IMR-90 (cell line): ENCODE measurements at regions not wholly inside any gene's neighbourhood (a gene's known extent, or its start where the extent isn't known, plus 50 kb on each side); places are given as distances from the start of the nearest gene placed in this dataset.

Experiments used
- ATAC-seq: fragments of 200-7000 bp; cut with Tn5 transposase; 2 replicates; pipeline ENCODE4 v1.9.1; 2020; ENCODE audit warnings: low read depth, mild to moderate bottlenecking, moderate library complexity
- BruUV-seq: library from RNA; stranded (reverse); fragments of 400-500 nt; replicated peaks from 2 replicates; lab custom pipeline; 2021; lab: Mats Ljungman, UMichigan
- CTCF ChIA-PET: fragments of 300-600 bp; formaldehyde crosslinking; extraction: SDS; loops from one replicate; lab custom pipeline; 2021; ENCODE audit warnings: antibody characterized with exemption; lab: Yijun Ruan, JAX
- POLR2A ChIA-PET: fragments of 300-600 bp; sonication (Branson Sonifier 250); formaldehyde crosslinking; loops from one replicate; lab custom pipeline; 2022; ENCODE audit warnings: antibody characterized with exemption; ENCODE audit not compliant: unreplicated experiment; lab: Charles Lee
- DNase-seq: peaks from one replicate; pipeline ENCODE4 v3.0.0; 2013
- H2AFZ ChIP-seq: replicated peaks from 2 replicates; pipeline ENCODE3; 2013; ENCODE audit warnings: low read length, mild to moderate bottlenecking; ENCODE audit not compliant: poor library complexity
- H2AK5ac ChIP-seq: 2 replicates; pipeline ENCODE4 v1.6.1; 2013; ENCODE audit warnings: low read depth, low read length, inconsistent platforms
- H2AK9ac ChIP-seq: replicated peaks from 2 replicates; pipeline ENCODE3; 2013; ENCODE audit warnings: mild to moderate bottlenecking, low read depth, low read length, moderate library complexity; ENCODE audit not compliant: poor library complexity
- H2BK120ac ChIP-seq: 2 replicates; pipeline ENCODE4 v1.6.1; 2013; ENCODE audit warnings: low read depth, low read length, inconsistent platforms
- H2BK15ac ChIP-seq: 3 replicates; pipeline ENCODE4 v1.6.1; 2013; ENCODE audit warnings: low read depth, low read length, inconsistent platforms
- H2BK20ac ChIP-seq: 2 replicates; pipeline ENCODE4 v1.6.1; 2013; ENCODE audit warnings: low read depth, mild to moderate bottlenecking, inconsistent platforms, low read length, moderate library complexity
- H2BK5ac ChIP-seq: 2 replicates; pipeline ENCODE4 v1.6.1; 2013; ENCODE audit warnings: mild to moderate bottlenecking, low read depth, low read length, inconsistent platforms; ENCODE audit not compliant: poor library complexity, severe bottlenecking
- H3K14ac ChIP-seq: replicated peaks from 2 replicates; pipeline ENCODE4 v1.6.1; 2013; ENCODE audit warnings: low read depth, low read length, inconsistent platforms
- H3K18ac ChIP-seq: 2 replicates; pipeline ENCODE4 v1.6.1; 2013; ENCODE audit warnings: low read depth, low read length, control low read depth
- H3K23ac ChIP-seq: 2 replicates; pipeline ENCODE4 v1.6.1; 2013; ENCODE audit warnings: low read depth, low read length, inconsistent platforms
- H3K27ac ChIP-seq: 2 replicates; pipeline ENCODE4 v1.5.1; 2013; ENCODE audit warnings: mild to moderate bottlenecking, control low read depth, low read length; ENCODE audit not compliant: insufficient read depth
- H3K27me3 ChIP-seq: 2 replicates; pipeline ENCODE4 v1.6.1; 2013; ENCODE audit warnings: low read length; ENCODE audit not compliant: control insufficient read depth, insufficient read depth
- H3K36me3 ChIP-seq: 2 replicates; pipeline ENCODE4 v1.6.1; 2013; ENCODE audit warnings: low read length, mixed read lengths; ENCODE audit not compliant: control insufficient read depth, insufficient read depth
- H3K4ac ChIP-seq: 2 replicates; pipeline ENCODE4 v1.6.1; 2013; ENCODE audit warnings: low read depth, low read length, inconsistent platforms
- H3K4me1 ChIP-seq: 2 replicates; pipeline ENCODE4 v1.6.1; 2013; ENCODE audit warnings: low read length, mixed read lengths; ENCODE audit not compliant: control insufficient read depth, insufficient read depth
- H3K4me2 ChIP-seq: 2 replicates; pipeline ENCODE4 v1.6.1; 2013; ENCODE audit warnings: low read depth, mild to moderate bottlenecking, control low read depth, low read length, moderate library complexity
- H3K4me3 ChIP-seq: 2 replicates; pipeline ENCODE4 v1.5.1; 2013; ENCODE audit warnings: low read depth, mild to moderate bottlenecking, control low read depth, low read length, moderate library complexity; ENCODE audit not compliant: insufficient read depth
- H3K56ac ChIP-seq: 2 replicates; pipeline ENCODE4 v1.6.1; 2013; ENCODE audit warnings: low read length, inconsistent platforms; ENCODE audit not compliant: insufficient read depth; ENCODE audit errors: extremely low read depth
- H3K79me1 ChIP-seq, 2 experiments: 2 replicates each; pipeline ENCODE4 v1.6.1; 2013; ENCODE audit warnings: low read length in 2 of 2, inconsistent platforms in 1 of 2, low read depth in 1 of 2
- H3K9ac ChIP-seq: 2 replicates; pipeline ENCODE4 v1.6.1; 2013; ENCODE audit warnings: low read depth, low read length, control low read depth
- H3K9me1 ChIP-seq: 2 replicates; pipeline ENCODE4 v1.6.1; 2013; ENCODE audit warnings: low read length, inconsistent platforms; ENCODE audit not compliant: insufficient read depth
- H3K9me3 ChIP-seq: 2 replicates; pipeline ENCODE4 v1.6.1; 2013; ENCODE audit warnings: low read length; ENCODE audit not compliant: control insufficient read depth, insufficient read depth
- H4K20me1 ChIP-seq: 2 replicates; pipeline ENCODE4 v1.6.1; 2013; ENCODE audit warnings: low read length, inconsistent platforms; ENCODE audit not compliant: insufficient read depth
- H4K5ac ChIP-seq: 2 replicates; pipeline ENCODE4 v1.6.1; 2013; ENCODE audit warnings: mild to moderate bottlenecking, low read depth, low read length, control low read depth
- H4K8ac ChIP-seq, 2 experiments: 2 replicates each; pipeline ENCODE4 v1.6.1; 2013; ENCODE audit warnings: low read depth in 2 of 2, low read length in 2 of 2, control low read depth in 1 of 2, inconsistent platforms in 1 of 2
- H4K91ac ChIP-seq: 2 replicates; pipeline ENCODE4 v1.6.1; 2013; ENCODE audit warnings: low read depth, low read length, inconsistent platforms; ENCODE audit not compliant: insufficient read depth
- BHLHE40 ChIP-seq: fragments of 150-350 bp; IDR thresholded peaks from 2 replicates; pipeline ENCODE4 v1.6.1; 2016; ENCODE audit warnings: mild to moderate bottlenecking, low read depth, low read length
- CEBPB ChIP-seq: IDR thresholded peaks from 2 replicates; pipeline ENCODE4 v1.6.1; 2012; ENCODE audit warnings: low read depth, low read length, improper control_type of control experiment
- CHD1 ChIP-seq: IDR thresholded peaks from 2 replicates; pipeline ENCODE4 v1.6.1; 2012; ENCODE audit warnings: low read depth, low read length, improper control_type of control experiment
- ELK1 ChIP-seq: fragments of 150-350 bp; IDR thresholded peaks from 2 replicates; pipeline ENCODE4 v1.6.1; 2016; ENCODE audit warnings: low read depth, mild to moderate bottlenecking, low read length, moderate library complexity, borderline replicate concordance
- FOS ChIP-seq: fragments of 150-350 bp; IDR thresholded peaks from 2 replicates; pipeline ENCODE4 v1.6.1; 2016; ENCODE audit warnings: low read depth, low read length
- MAFK ChIP-seq: IDR thresholded peaks from 2 replicates; pipeline ENCODE4 v1.6.1; 2012; ENCODE audit warnings: low read depth, low read length, improper control_type of control experiment
- MAZ ChIP-seq: IDR thresholded peaks from 2 replicates; pipeline ENCODE4 v1.6.1; 2012; ENCODE audit warnings: low read depth, mild to moderate bottlenecking, low read length, improper control_type of control experiment, moderate library complexity, borderline replicate concordance
- MXI1 ChIP-seq: IDR thresholded peaks from 2 replicates; pipeline ENCODE4 v1.6.1; 2012; ENCODE audit warnings: low read depth, mild to moderate bottlenecking, low read length, moderate library complexity, borderline replicate concordance
- NFE2L2 ChIP-seq: fragments of 150-350 bp; IDR thresholded peaks from 2 replicates; pipeline ENCODE4 v1.6.1; 2016; ENCODE audit warnings: low read depth, mild to moderate bottlenecking, low read length
- POLR2A ChIP-seq: IDR thresholded peaks from 2 replicates; pipeline ENCODE4 v1.6.1; 2012; ENCODE audit warnings: mild to moderate bottlenecking, low read depth, low read length
- RAD21 ChIP-seq: IDR thresholded peaks from 2 replicates; pipeline ENCODE4 v1.6.1; 2012; ENCODE audit warnings: low read length, improper control_type of control experiment
- RCOR1 ChIP-seq: IDR thresholded peaks from 2 replicates; pipeline ENCODE4 v1.6.1; 2012; ENCODE audit warnings: mild to moderate bottlenecking, low read length, improper control_type of control experiment; ENCODE audit not compliant: insufficient replicate concordance
- RFX5 ChIP-seq: IDR thresholded peaks from 2 replicates; pipeline ENCODE4 v1.8.0; 2012; ENCODE audit warnings: low read depth, mild to moderate bottlenecking, low read length, moderate library complexity
- SMC3 ChIP-seq: fragments of 150-350 bp; IDR thresholded peaks from 2 replicates; pipeline ENCODE4 v1.6.1; 2016; ENCODE audit warnings: low read depth, mild to moderate bottlenecking, antibody characterized with exemption, low read length, moderate library complexity
- WGBS, 2 experiments: methylation state at CpG; one replicate each; pipeline versions ENCODE4 v1.1.5 to v1.1.7; 2013; ENCODE audit warnings: missing lambda C conversion rate in 2 of 2; ENCODE audit not compliant: insufficient read length in 1 of 2; ENCODE audit errors: extremely low coverage in 2 of 2; 5-methylcytosine and 5-hydroxymethylcytosine counted together
- dilution Hi-C: fragments of 300-500 bp; cut with HindIII; formaldehyde crosslinking; loops from one replicate; pipeline ENCODE4 v1.14.3; 2018; ENCODE audit warnings: low sequenced_read_pairs; ENCODE audit not compliant: unreplicated experiment
- in situ Hi-C: fragments of 300-500 bp; cut with MboI; formaldehyde crosslinking; loops from 3 replicates; pipeline ENCODE4 v1.14.3; 2019; ENCODE audit warnings: low sequenced_read_pairs, inconsistent platforms, mixed read lengths
- intact Hi-C: fragments of 100-400 bp; cut with micrococcal nuclease; formaldehyde crosslinking; loops from 2 replicates; pipeline ENCODE4 v1.10.0; 2022
- TF ChIP-seq, protein P1 (sequence below): conservative IDR thresholded peaks from 2 replicates; pipeline ENCODE4 v1.5.1; 2012; ENCODE audit warnings: mild to moderate bottlenecking, low read depth, low read length, improper control_type of control experiment
- TF ChIP-seq, protein P2 (sequence below): fragments of 150-350 bp; IDR thresholded peaks from 2 replicates; pipeline ENCODE4 v1.6.1; 2017; ENCODE audit warnings: mild to moderate bottlenecking, antibody characterized with exemption, low read length, low read depth

- 75% methylated on average over 4 of the region's 5 CpGs; no CpG with 5 or more reads in 1 of the 2 experiments for WGBS, 2 experiments
- H4K91ac ChIP-seq: no peak overlapping the region
- intact Hi-C loops: loop anchor here (10.0 kb wide), 1 partner anchor 1252 kb away; no protein-coding TSS in a partner anchor
- H3K23ac ChIP-seq: no peak overlapping the region
- H2AFZ ChIP-seq: no peak overlapping the region
- in situ Hi-C loops: no loop called here
- ATAC-seq (no peak), DNase-seq (no peak)
- H3K9me1 ChIP-seq: no peaks in the 10 kb centered on the region
- no peak overlapping the region for H3K18ac ChIP-seq
- no peak overlapping the region for H2AK5ac ChIP-seq
- peak overlapping the region; percentile 74 for H2BK5ac ChIP-seq
- no peak overlapping the region for H4K8ac ChIP-seq
- no peaks in the 10 kb centered on the region; the same call in 1 of the 2 replicates for H3K9me3 ChIP-seq
- H3K79me1 ChIP-seq: no peaks in the 10 kb centered on the region
- H4K20me1 ChIP-seq: no peaks in the 10 kb centered on the region
- H3K56ac ChIP-seq: no peak overlapping the region
- no peak overlapping the region for H3K14ac ChIP-seq
- no peak overlapping the region for H2BK120ac ChIP-seq
- no peaks in the 10 kb centered on the region for H3K4me1 ChIP-seq
- no peaks in the 10 kb centered on the region for H3K27me3 ChIP-seq
- no peaks in the 10 kb centered on the region for H3K36me3 ChIP-seq
- no TSS peak for BruUV-seq
- no peak overlapping the region for H3K27ac ChIP-seq
- TF ChIP-seq RAD21: no peak
- TF ChIP-seq SMC3: no peak
- no peak for TF ChIP-seq BHLHE40
- TF ChIP-seq CHD1: no peak
- TF ChIP-seq POLR2A: no peak
- TF ChIP-seq ELK1: no peak
- no peak for TF ChIP-seq RCOR1
- no peak for TF ChIP-seq CEBPB
- TF ChIP-seq MXI1: no peak
- no peak for TF ChIP-seq MAFK
- TF ChIP-seq NFE2L2: no peak
- TF ChIP-seq, protein P1, sequence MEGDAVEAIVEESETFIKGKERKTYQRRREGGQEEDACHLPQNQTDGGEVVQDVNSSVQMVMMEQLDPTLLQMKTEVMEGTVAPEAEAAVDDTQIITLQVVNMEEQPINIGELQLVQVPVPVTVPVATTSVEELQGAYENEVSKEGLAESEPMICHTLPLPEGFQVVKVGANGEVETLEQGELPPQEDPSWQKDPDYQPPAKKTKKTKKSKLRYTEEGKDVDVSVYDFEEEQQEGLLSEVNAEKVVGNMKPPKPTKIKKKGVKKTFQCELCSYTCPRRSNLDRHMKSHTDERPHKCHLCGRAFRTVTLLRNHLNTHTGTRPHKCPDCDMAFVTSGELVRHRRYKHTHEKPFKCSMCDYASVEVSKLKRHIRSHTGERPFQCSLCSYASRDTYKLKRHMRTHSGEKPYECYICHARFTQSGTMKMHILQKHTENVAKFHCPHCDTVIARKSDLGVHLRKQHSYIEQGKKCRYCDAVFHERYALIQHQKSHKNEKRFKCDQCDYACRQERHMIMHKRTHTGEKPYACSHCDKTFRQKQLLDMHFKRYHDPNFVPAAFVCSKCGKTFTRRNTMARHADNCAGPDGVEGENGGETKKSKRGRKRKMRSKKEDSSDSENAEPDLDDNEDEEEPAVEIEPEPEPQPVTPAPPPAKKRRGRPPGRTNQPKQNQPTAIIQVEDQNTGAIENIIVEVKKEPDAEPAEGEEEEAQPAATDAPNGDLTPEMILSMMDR: no peak
- TF ChIP-seq, protein P2, sequence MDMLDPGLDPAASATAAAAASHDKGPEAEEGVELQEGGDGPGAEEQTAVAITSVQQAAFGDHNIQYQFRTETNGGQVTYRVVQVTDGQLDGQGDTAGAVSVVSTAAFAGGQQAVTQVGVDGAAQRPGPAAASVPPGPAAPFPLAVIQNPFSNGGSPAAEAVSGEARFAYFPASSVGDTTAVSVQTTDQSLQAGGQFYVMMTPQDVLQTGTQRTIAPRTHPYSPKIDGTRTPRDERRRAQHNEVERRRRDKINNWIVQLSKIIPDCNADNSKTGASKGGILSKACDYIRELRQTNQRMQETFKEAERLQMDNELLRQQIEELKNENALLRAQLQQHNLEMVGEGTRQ: no peak
- no peak for TF ChIP-seq FOS
- TF ChIP-seq MAZ: no peak
- TF ChIP-seq RFX5: no peak
- H3K4ac ChIP-seq: no peak overlapping the region
- no peak overlapping the region for H3K9ac ChIP-seq
- no peak overlapping the region for H2BK20ac ChIP-seq
- no peak overlapping the region for H2BK15ac ChIP-seq
- no peak overlapping the region for H3K4me3 ChIP-seq
- POLR2A ChIA-PET: no interaction called here
- no peak overlapping the region for H4K5ac ChIP-seq
- CTCF ChIA-PET: no interaction called here
- dilution Hi-C loops: no loop called here
- H2AK9ac ChIP-seq: no peak overlapping the region
- no peak overlapping the region for H3K4me2 ChIP-seq
Measured at GRCh38 chr9:90162326-90162725, 480.3 kb downstream of the DIRAS2 start.
